HG02759 (cell line): ENCODE measurements at regions not wholly inside any gene's neighbourhood (a gene's known extent, or its start where the extent isn't known, plus 50 kb on each side); places are given as distances from the start of the nearest gene placed in this dataset.
"Not testable (repeated sequence)": the region's sequence is repeated elsewhere in the genome, so short reads cannot be mapped to it uniquely, and the experiment has no call there.

Experiments
- ATAC-seq: cut with Tn5 transposase; IDR thresholded peaks from one replicate; pipeline ENCODE4 v1.9.1; 2021; ENCODE audit warnings: mild to moderate bottlenecking, moderate library complexity; ENCODE audit not compliant: unreplicated experiment

GRCh38 chr15:84409357-84409756 lies 173.8 kb downstream of the GOLGA6L4 start:
- ATAC-seq = not testable (repeated sequence)

GRCh38 chr15:84421513-84422181 lies 179.2 kb upstream of the ZSCAN2 start:
- ATAC-seq = not testable (repeated sequence)

GRCh38 chr15:84425327-84425726 lies 175.5 kb upstream of the ZSCAN2 start:
- not testable (repeated sequence) for ATAC-seq

GRCh38 chr15:84473305-84473877 lies 127.4 kb upstream of the ZSCAN2 start:
- not testable (repeated sequence) for ATAC-seq

GRCh38 chr15:84476364-84477033 lies 124.3 kb upstream of the ZSCAN2 start:
- ATAC-seq = not testable (repeated sequence)

- peak; percentile 84 for ATAC-seq
These were observed 123.3 kb upstream of the ZSCAN2 start for GRCh38 chr15:84477550-84477949.

GRCh38 chr15:84480174-84480681 lies 120.6 kb upstream of the ZSCAN2 start:
- not testable (repeated sequence) for ATAC-seq

- ATAC-seq = not testable (repeated sequence)
These were observed 117.0 kb upstream of the ZSCAN2 start for GRCh38 chr15:84483859-84484258.

GRCh38 chr15:84500165-84500889 lies 100.5 kb upstream of the ZSCAN2 start:
- ATAC-seq = not testable (repeated sequence)

GRCh38 chr15:84503101-84503500 lies 97.7 kb upstream of the ZSCAN2 start:
- ATAC-seq = not testable (repeated sequence)

- ATAC-seq = not testable (repeated sequence)
These were observed 95.3 kb upstream of the ZSCAN2 start for GRCh38 chr15:84505552-84505951.

- not testable (repeated sequence) for ATAC-seq
These were observed 88.5 kb upstream of the ZSCAN2 start for GRCh38 chr15:84512324-84512723.

- ATAC-seq = not testable (repeated sequence)
These were observed 84.0 kb upstream of the ZSCAN2 start for GRCh38 chr15:84516773-84517172.

GRCh38 chr15:84525491-84526344 lies 75.1 kb upstream of the ZSCAN2 start:
- not testable (repeated sequence) for ATAC-seq

- ATAC-seq = not testable (repeated sequence)
These were observed 70.1 kb upstream of the ZSCAN2 start for GRCh38 chr15:84530751-84531150.

GRCh38 chr15:84531223-84531622 lies 69.6 kb upstream of the ZSCAN2 start:
- ATAC-seq = not testable (repeated sequence)

GRCh38 chr15:84531709-84532367 lies 69.0 kb upstream of the ZSCAN2 start:
- ATAC-seq = not testable (repeated sequence)

- ATAC-seq = not testable (repeated sequence)
These were observed 67.1 kb upstream of the ZSCAN2 start for GRCh38 chr15:84533705-84534104.

GRCh38 chr15:84534561-84535235 lies 66.1 kb upstream of the ZSCAN2 start:
- ATAC-seq = not testable (repeated sequence)
